ENCODE measurements at regions not wholly inside any gene's neighbourhood (a gene's known extent, or its start where the extent isn't known, plus 50 kb on each side); places are given as distances from the start of the nearest gene placed in this dataset.

DNA sequence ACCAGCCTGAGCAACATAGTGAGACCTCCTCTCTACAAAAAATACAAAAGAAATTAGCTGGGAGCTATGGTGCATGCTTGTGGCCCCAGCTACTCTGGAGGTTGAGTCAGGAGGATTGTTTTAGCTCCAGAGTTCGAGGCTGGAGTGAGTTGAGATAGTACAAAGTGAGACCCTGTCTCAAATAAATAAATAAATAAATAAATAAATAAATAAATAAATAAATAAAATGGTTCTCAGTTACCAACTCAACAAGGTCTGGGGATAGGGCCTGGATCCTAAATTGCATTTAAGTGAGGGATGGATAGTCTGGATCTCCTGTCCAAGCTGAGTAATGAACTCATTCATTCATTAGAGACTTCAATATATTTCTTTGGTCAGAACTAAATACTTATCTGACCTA, 115.7 kb upstream of the IL1RAPL2 start:
- Histone ChIP-seq H2AFZ (ENCODE audit: insufficient read depth, low read depth, low read length, poor library complexity, severe bottlenecking) (no peak overlapping the region), H3K9me3 (replicated peaks in 1 of 2; ENCODE audit: control insufficient read depth in 1 of 2, insufficient read depth in 1 of 2, low read length in 2 of 2) (no peaks in the 10 kb centered on the region), H3K4me3 (replicated peaks in 1 of 3; ENCODE audit: low read depth in 2 of 3, low read length in 3 of 3) (no peak overlapping the region), H3K27ac (ENCODE audit: low read depth in 1 of 2, low read length in 2 of 2) (no peak overlapping the region), H3K4me1 (ENCODE audit: control insufficient read depth in 1 of 2, insufficient read depth in 2 of 2, low read length in 2 of 2) (no peaks in the 10 kb centered on the region), H3K4me2 (replicated peaks; ENCODE audit: extremely low read depth, low read length, poor library complexity, severe bottlenecking) (no peak overlapping the region), H3K36me3 (replicated peaks in 1 of 2; ENCODE audit: control insufficient read depth in 1 of 2, insufficient read depth in 2 of 2, low read length in 2 of 2) (no peaks in the 10 kb centered on the region), H3K79me2 (ENCODE audit: insufficient read depth, low read length) (no peaks in the 10 kb centered on the region), H3K27me3 (ENCODE audit: control insufficient read depth in 2 of 2, insufficient read depth in 2 of 2, low read length in 2 of 2) (no peaks in the 10 kb centered on the region), H3K9ac (ENCODE audit: insufficient read depth, low read length, poor library complexity, severe bottlenecking) (no peak overlapping the region), H4K20me1 (ENCODE audit: insufficient read depth, low read length) (no peaks in the 10 kb centered on the region)
- no CpG with 5 or more reads among the region's 1 CpG for WGBS (ENCODE audit: insufficient coverage)
- no peaks in the 10 kb centered on the region for H3K36me3 Mint-ChIP-seq
- H3K9me3 Mint-ChIP-seq = peaks cover 0 to 9% (median 2%) of the 10 kb centered on the region in 7 donors
- H3K4me1 Mint-ChIP-seq = no peaks in the 10 kb centered on the region
- no peak for DNase-seq
- intact Hi-C loops (cut with micrococcal nuclease) = no loop called here
- H3K27ac Mint-ChIP-seq = peak overlapping the region in 1 of 7 donors; percentile 15
- H3K4me3 Mint-ChIP-seq = no peak overlapping the region
- no peaks in the 10 kb centered on the region for H3K27me3 Mint-ChIP-seq (ENCODE audit: low read depth in 3 of 3)
- TF ChIP-seq, protein P1, sequence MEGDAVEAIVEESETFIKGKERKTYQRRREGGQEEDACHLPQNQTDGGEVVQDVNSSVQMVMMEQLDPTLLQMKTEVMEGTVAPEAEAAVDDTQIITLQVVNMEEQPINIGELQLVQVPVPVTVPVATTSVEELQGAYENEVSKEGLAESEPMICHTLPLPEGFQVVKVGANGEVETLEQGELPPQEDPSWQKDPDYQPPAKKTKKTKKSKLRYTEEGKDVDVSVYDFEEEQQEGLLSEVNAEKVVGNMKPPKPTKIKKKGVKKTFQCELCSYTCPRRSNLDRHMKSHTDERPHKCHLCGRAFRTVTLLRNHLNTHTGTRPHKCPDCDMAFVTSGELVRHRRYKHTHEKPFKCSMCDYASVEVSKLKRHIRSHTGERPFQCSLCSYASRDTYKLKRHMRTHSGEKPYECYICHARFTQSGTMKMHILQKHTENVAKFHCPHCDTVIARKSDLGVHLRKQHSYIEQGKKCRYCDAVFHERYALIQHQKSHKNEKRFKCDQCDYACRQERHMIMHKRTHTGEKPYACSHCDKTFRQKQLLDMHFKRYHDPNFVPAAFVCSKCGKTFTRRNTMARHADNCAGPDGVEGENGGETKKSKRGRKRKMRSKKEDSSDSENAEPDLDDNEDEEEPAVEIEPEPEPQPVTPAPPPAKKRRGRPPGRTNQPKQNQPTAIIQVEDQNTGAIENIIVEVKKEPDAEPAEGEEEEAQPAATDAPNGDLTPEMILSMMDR (IDR thresholded peaks at IDR 0.05) = no peak

DNA sequence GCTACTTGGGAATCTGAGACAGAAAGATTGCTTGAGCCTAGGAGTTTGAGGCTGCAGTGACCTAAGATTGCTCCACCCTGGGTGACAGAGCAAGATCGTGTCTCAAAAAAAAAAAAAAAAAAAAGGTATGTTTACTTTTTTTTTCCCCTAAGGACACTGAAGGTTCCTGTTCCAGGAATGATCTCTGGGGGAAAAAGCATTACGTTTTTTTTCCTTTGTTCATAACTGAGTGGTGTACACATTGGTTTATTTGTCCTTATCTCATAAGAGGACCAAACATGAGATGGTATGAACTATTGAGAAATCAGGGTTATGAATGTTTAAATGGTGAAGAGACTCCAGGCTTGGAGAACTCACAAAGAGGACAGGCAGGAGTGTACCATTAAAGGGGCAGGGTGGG, 120.4 kb upstream of the IL1RAPL2 start:
- H4K20me1 ChIP-seq (ENCODE audit: insufficient read depth, low read length) = no peaks in the 10 kb centered on the region
- no peaks in the 10 kb centered on the region for H3K9me3 ChIP-seq (replicated peaks in 1 of 2; ENCODE audit: control insufficient read depth in 1 of 2, insufficient read depth in 1 of 2, low read length in 2 of 2)
- H3K36me3 ChIP-seq (replicated peaks in 1 of 2; ENCODE audit: control insufficient read depth in 1 of 2, insufficient read depth in 2 of 2, low read length in 2 of 2) = no peaks in the 10 kb centered on the region
- TF ChIP-seq, protein P1 (IDR thresholded peaks at IDR 0.05) = no peak
- H3K4me1 Mint-ChIP-seq = no peaks in the 10 kb centered on the region
- peak overlapping the region in 1 of 7 donors; percentile 9 for H3K27ac Mint-ChIP-seq
- H3K4me3 ChIP-seq (replicated peaks in 1 of 3; ENCODE audit: low read depth in 2 of 3, low read length in 3 of 3) = no peak overlapping the region
- no CpG with 5 or more reads among the region's 2 CpGs for WGBS (ENCODE audit: insufficient coverage)
- no peak overlapping the region for H3K4me3 Mint-ChIP-seq
- intact Hi-C loops (cut with micrococcal nuclease) = no loop called here
- no peaks in the 10 kb centered on the region for H3K27me3 Mint-ChIP-seq (ENCODE audit: low read depth in 3 of 3)
- no peaks in the 10 kb centered on the region for H3K79me2 ChIP-seq (ENCODE audit: insufficient read depth, low read length)
- H3K9ac ChIP-seq (ENCODE audit: insufficient read depth, low read length, poor library complexity, severe bottlenecking) = no peak overlapping the region
- no peak overlapping the region for H3K4me2 ChIP-seq (replicated peaks; ENCODE audit: extremely low read depth, low read length, poor library complexity, severe bottlenecking)
- no peaks in the 10 kb centered on the region for H3K4me1 ChIP-seq (ENCODE audit: control insufficient read depth in 1 of 2, insufficient read depth in 2 of 2, low read length in 2 of 2)
- H3K27ac ChIP-seq (ENCODE audit: low read depth in 1 of 2, low read length in 2 of 2) = no peak overlapping the region
- H2AFZ ChIP-seq (ENCODE audit: insufficient read depth, low read depth, low read length, poor library complexity, severe bottlenecking) = no peak overlapping the region
- H3K36me3 Mint-ChIP-seq = no peaks in the 10 kb centered on the region
- no peaks in the 10 kb centered on the region for H3K27me3 ChIP-seq (ENCODE audit: control insufficient read depth in 2 of 2, insufficient read depth in 2 of 2, low read length in 2 of 2)
- DNase-seq = no peak
- H3K9me3 Mint-ChIP-seq = peaks cover 0 to 5% (median 2%) of the 10 kb centered on the region in 7 donors

All from CD14-positive monocyte (primary cell).